IMR-90 (cell line): ENCODE measurements at regions not wholly inside any gene's neighbourhood (a gene's known extent, or its start where the extent isn't known, plus 50 kb on each side); places are given as distances from the start of the nearest gene placed in this dataset.

Experiments used
- ATAC-seq: fragments of 200-7000 bp; cut with Tn5 transposase; 2 replicates; pipeline ENCODE4 v1.9.1; 2020; ENCODE audit warnings: low read depth, mild to moderate bottlenecking, moderate library complexity
- BruUV-seq: library from RNA; stranded (reverse); fragments of 400-500 nt; replicated peaks from 2 replicates; lab custom pipeline; 2021; lab: Mats Ljungman, UMichigan
- CTCF ChIA-PET: fragments of 300-600 bp; formaldehyde crosslinking; extraction: SDS; loops from one replicate; lab custom pipeline; 2021; ENCODE audit warnings: antibody characterized with exemption; lab: Yijun Ruan, JAX
- POLR2A ChIA-PET: fragments of 300-600 bp; sonication (Branson Sonifier 250); formaldehyde crosslinking; loops from one replicate; lab custom pipeline; 2022; ENCODE audit warnings: antibody characterized with exemption; ENCODE audit not compliant: unreplicated experiment; lab: Charles Lee
- DNase-seq: peaks from one replicate; pipeline ENCODE4 v3.0.0; 2013
- H2AFZ ChIP-seq: replicated peaks from 2 replicates; pipeline ENCODE3; 2013; ENCODE audit warnings: low read length, mild to moderate bottlenecking; ENCODE audit not compliant: poor library complexity
- H2AK5ac ChIP-seq: 2 replicates; pipeline ENCODE4 v1.6.1; 2013; ENCODE audit warnings: low read depth, low read length, inconsistent platforms
- H2AK9ac ChIP-seq: replicated peaks from 2 replicates; pipeline ENCODE3; 2013; ENCODE audit warnings: mild to moderate bottlenecking, low read depth, low read length, moderate library complexity; ENCODE audit not compliant: poor library complexity
- H2BK120ac ChIP-seq: 2 replicates; pipeline ENCODE4 v1.6.1; 2013; ENCODE audit warnings: low read depth, low read length, inconsistent platforms
- H2BK15ac ChIP-seq: 3 replicates; pipeline ENCODE4 v1.6.1; 2013; ENCODE audit warnings: low read depth, low read length, inconsistent platforms
- H2BK20ac ChIP-seq: 2 replicates; pipeline ENCODE4 v1.6.1; 2013; ENCODE audit warnings: low read depth, mild to moderate bottlenecking, inconsistent platforms, low read length, moderate library complexity
- H2BK5ac ChIP-seq: 2 replicates; pipeline ENCODE4 v1.6.1; 2013; ENCODE audit warnings: mild to moderate bottlenecking, low read depth, low read length, inconsistent platforms; ENCODE audit not compliant: poor library complexity, severe bottlenecking
- H3K14ac ChIP-seq: replicated peaks from 2 replicates; pipeline ENCODE4 v1.6.1; 2013; ENCODE audit warnings: low read depth, low read length, inconsistent platforms
- H3K18ac ChIP-seq: 2 replicates; pipeline ENCODE4 v1.6.1; 2013; ENCODE audit warnings: low read depth, low read length, control low read depth
- H3K23ac ChIP-seq: 2 replicates; pipeline ENCODE4 v1.6.1; 2013; ENCODE audit warnings: low read depth, low read length, inconsistent platforms
- H3K27ac ChIP-seq: 2 replicates; pipeline ENCODE4 v1.5.1; 2013; ENCODE audit warnings: mild to moderate bottlenecking, control low read depth, low read length; ENCODE audit not compliant: insufficient read depth
- H3K27me3 ChIP-seq: 2 replicates; pipeline ENCODE4 v1.6.1; 2013; ENCODE audit warnings: low read length; ENCODE audit not compliant: control insufficient read depth, insufficient read depth
- H3K36me3 ChIP-seq: 2 replicates; pipeline ENCODE4 v1.6.1; 2013; ENCODE audit warnings: low read length, mixed read lengths; ENCODE audit not compliant: control insufficient read depth, insufficient read depth
- H3K4ac ChIP-seq: 2 replicates; pipeline ENCODE4 v1.6.1; 2013; ENCODE audit warnings: low read depth, low read length, inconsistent platforms
- H3K4me1 ChIP-seq: 2 replicates; pipeline ENCODE4 v1.6.1; 2013; ENCODE audit warnings: low read length, mixed read lengths; ENCODE audit not compliant: control insufficient read depth, insufficient read depth
- H3K4me2 ChIP-seq: 2 replicates; pipeline ENCODE4 v1.6.1; 2013; ENCODE audit warnings: low read depth, mild to moderate bottlenecking, control low read depth, low read length, moderate library complexity
- H3K4me3 ChIP-seq: 2 replicates; pipeline ENCODE4 v1.5.1; 2013; ENCODE audit warnings: low read depth, mild to moderate bottlenecking, control low read depth, low read length, moderate library complexity; ENCODE audit not compliant: insufficient read depth
- H3K56ac ChIP-seq: 2 replicates; pipeline ENCODE4 v1.6.1; 2013; ENCODE audit warnings: low read length, inconsistent platforms; ENCODE audit not compliant: insufficient read depth; ENCODE audit errors: extremely low read depth
- H3K79me1 ChIP-seq, 2 experiments: 2 replicates each; pipeline ENCODE4 v1.6.1; 2013; ENCODE audit warnings: low read length in 2 of 2, inconsistent platforms in 1 of 2, low read depth in 1 of 2
- H3K9ac ChIP-seq: 2 replicates; pipeline ENCODE4 v1.6.1; 2013; ENCODE audit warnings: low read depth, low read length, control low read depth
- H3K9me1 ChIP-seq: 2 replicates; pipeline ENCODE4 v1.6.1; 2013; ENCODE audit warnings: low read length, inconsistent platforms; ENCODE audit not compliant: insufficient read depth
- H3K9me3 ChIP-seq: 2 replicates; pipeline ENCODE4 v1.6.1; 2013; ENCODE audit warnings: low read length; ENCODE audit not compliant: control insufficient read depth, insufficient read depth
- H4K20me1 ChIP-seq: 2 replicates; pipeline ENCODE4 v1.6.1; 2013; ENCODE audit warnings: low read length, inconsistent platforms; ENCODE audit not compliant: insufficient read depth
- H4K5ac ChIP-seq: 2 replicates; pipeline ENCODE4 v1.6.1; 2013; ENCODE audit warnings: mild to moderate bottlenecking, low read depth, low read length, control low read depth
- H4K8ac ChIP-seq, 2 experiments: 2 replicates each; pipeline ENCODE4 v1.6.1; 2013; ENCODE audit warnings: low read depth in 2 of 2, low read length in 2 of 2, control low read depth in 1 of 2, inconsistent platforms in 1 of 2
- H4K91ac ChIP-seq: 2 replicates; pipeline ENCODE4 v1.6.1; 2013; ENCODE audit warnings: low read depth, low read length, inconsistent platforms; ENCODE audit not compliant: insufficient read depth
- BHLHE40 ChIP-seq: fragments of 150-350 bp; IDR thresholded peaks from 2 replicates; pipeline ENCODE4 v1.6.1; 2016; ENCODE audit warnings: mild to moderate bottlenecking, low read depth, low read length
- CEBPB ChIP-seq: IDR thresholded peaks from 2 replicates; pipeline ENCODE4 v1.6.1; 2012; ENCODE audit warnings: low read depth, low read length, improper control_type of control experiment
- CHD1 ChIP-seq: IDR thresholded peaks from 2 replicates; pipeline ENCODE4 v1.6.1; 2012; ENCODE audit warnings: low read depth, low read length, improper control_type of control experiment
- CTCF ChIP-seq: conservative IDR thresholded peaks from 2 replicates; pipeline ENCODE4 v1.5.1; 2012; ENCODE audit warnings: mild to moderate bottlenecking, low read depth, low read length, improper control_type of control experiment
- ELK1 ChIP-seq: fragments of 150-350 bp; IDR thresholded peaks from 2 replicates; pipeline ENCODE4 v1.6.1; 2016; ENCODE audit warnings: low read depth, mild to moderate bottlenecking, low read length, moderate library complexity, borderline replicate concordance
- FOS ChIP-seq: fragments of 150-350 bp; IDR thresholded peaks from 2 replicates; pipeline ENCODE4 v1.6.1; 2016; ENCODE audit warnings: low read depth, low read length
- MAFK ChIP-seq: IDR thresholded peaks from 2 replicates; pipeline ENCODE4 v1.6.1; 2012; ENCODE audit warnings: low read depth, low read length, improper control_type of control experiment
- MXI1 ChIP-seq: IDR thresholded peaks from 2 replicates; pipeline ENCODE4 v1.6.1; 2012; ENCODE audit warnings: low read depth, mild to moderate bottlenecking, low read length, moderate library complexity, borderline replicate concordance
- NFE2L2 ChIP-seq: fragments of 150-350 bp; IDR thresholded peaks from 2 replicates; pipeline ENCODE4 v1.6.1; 2016; ENCODE audit warnings: low read depth, mild to moderate bottlenecking, low read length
- POLR2A ChIP-seq: IDR thresholded peaks from 2 replicates; pipeline ENCODE4 v1.6.1; 2012; ENCODE audit warnings: mild to moderate bottlenecking, low read depth, low read length
- RAD21 ChIP-seq: IDR thresholded peaks from 2 replicates; pipeline ENCODE4 v1.6.1; 2012; ENCODE audit warnings: low read length, improper control_type of control experiment
- RCOR1 ChIP-seq: IDR thresholded peaks from 2 replicates; pipeline ENCODE4 v1.6.1; 2012; ENCODE audit warnings: mild to moderate bottlenecking, low read length, improper control_type of control experiment; ENCODE audit not compliant: insufficient replicate concordance
- RFX5 ChIP-seq: IDR thresholded peaks from 2 replicates; pipeline ENCODE4 v1.8.0; 2012; ENCODE audit warnings: low read depth, mild to moderate bottlenecking, low read length, moderate library complexity
- SMC3 ChIP-seq: fragments of 150-350 bp; IDR thresholded peaks from 2 replicates; pipeline ENCODE4 v1.6.1; 2016; ENCODE audit warnings: low read depth, mild to moderate bottlenecking, antibody characterized with exemption, low read length, moderate library complexity
- USF2 ChIP-seq: fragments of 150-350 bp; IDR thresholded peaks from 2 replicates; pipeline ENCODE4 v1.6.1; 2017; ENCODE audit warnings: mild to moderate bottlenecking, antibody characterized with exemption, low read length, low read depth
- WGBS, 2 experiments: methylation state at CpG; one replicate each; pipeline versions ENCODE4 v1.1.5 to v1.1.7; 2013; ENCODE audit warnings: missing lambda C conversion rate in 2 of 2; ENCODE audit not compliant: insufficient read length in 1 of 2; ENCODE audit errors: extremely low coverage in 2 of 2; 5-methylcytosine and 5-hydroxymethylcytosine counted together
- dilution Hi-C: fragments of 300-500 bp; cut with HindIII; formaldehyde crosslinking; loops from one replicate; pipeline ENCODE4 v1.14.3; 2018; ENCODE audit warnings: low sequenced_read_pairs; ENCODE audit not compliant: unreplicated experiment
- in situ Hi-C: fragments of 300-500 bp; cut with MboI; formaldehyde crosslinking; loops from 3 replicates; pipeline ENCODE4 v1.14.3; 2019; ENCODE audit warnings: low sequenced_read_pairs, inconsistent platforms, mixed read lengths
- intact Hi-C: fragments of 100-400 bp; cut with micrococcal nuclease; formaldehyde crosslinking; loops from 2 replicates; pipeline ENCODE4 v1.10.0; 2022

DNA sequence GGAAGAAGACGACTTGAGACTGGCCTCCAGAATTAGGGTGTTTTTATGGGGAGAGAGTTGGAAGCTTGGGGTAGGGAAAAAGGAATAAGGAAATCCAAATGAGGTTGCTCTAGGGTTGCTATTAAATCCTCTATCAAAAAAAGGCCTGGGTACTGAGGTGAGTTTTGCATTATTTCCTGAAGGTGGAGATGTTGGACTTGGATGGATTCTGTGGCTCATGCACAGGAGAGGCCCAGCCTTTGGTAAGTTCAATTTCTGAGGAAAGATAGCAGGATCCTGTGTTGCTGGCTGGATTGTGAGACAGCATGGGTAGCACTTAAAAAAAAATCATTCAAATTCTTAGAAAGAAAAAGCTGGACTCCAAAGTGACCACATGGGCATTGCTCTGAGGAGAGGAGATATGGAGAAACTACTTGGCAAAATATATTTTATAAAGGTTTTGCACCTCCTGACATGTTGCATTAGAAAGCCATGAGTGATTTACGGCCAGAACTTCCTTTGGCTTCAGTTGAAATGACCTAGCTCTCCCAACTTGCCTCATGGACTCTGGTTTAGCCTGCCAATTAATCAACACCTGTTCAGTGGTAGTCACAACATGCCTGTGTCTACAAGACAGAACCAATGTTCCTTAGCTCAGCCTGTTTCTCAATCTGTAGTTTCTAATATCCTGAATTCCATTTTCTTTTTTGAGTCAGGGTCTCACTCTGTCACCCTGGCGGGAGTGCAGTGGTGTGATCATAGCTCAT lies 152.1 kb upstream of the RALGAPA2 start:
- BruUV-seq: no TSS peak
- H3K4ac ChIP-seq: no peak overlapping the region
- in situ Hi-C loops (loop anchor here (5.0 to 25.0 kb wide), 2 partner anchors 373 to 638 kb away; no protein-coding TSS in a partner anchor), dilution Hi-C loops (no loop called here), intact Hi-C loops (loop anchor here (10.0 kb wide), 1 partner anchor 260 kb away; the partner anchor contains the start of gene KIZ)
- H3K79me1 ChIP-seq: no peaks in the 10 kb centered on the region
- H3K4me1 ChIP-seq: no peaks in the 10 kb centered on the region
- DNase-seq (no peak), ATAC-seq (no peak)
- H3K27ac ChIP-seq: no peak overlapping the region
- WGBS, 2 experiments: 20% methylated on average over 1 of the region's 3 CpGs; no CpG with 5 or more reads in 1 of the 2 experiments
- H2BK15ac ChIP-seq: no peak overlapping the region
- H2AK5ac ChIP-seq: no peak overlapping the region
- H3K18ac ChIP-seq: no peak overlapping the region
- H4K20me1 ChIP-seq: no peaks in the 10 kb centered on the region
- no peak overlapping the region for H2AK9ac ChIP-seq
- ChIA-PET POLR2A (no interaction called here), CTCF (interaction anchor here (0.7 to 1.0 kb wide), 2 partner anchors 11 to 509 kb away, joined by 3 to 4 read pairs; no protein-coding TSS in a partner anchor)
- H2AFZ ChIP-seq: no peak overlapping the region
- H3K4me3 ChIP-seq: no peak overlapping the region
- no peak overlapping the region for H4K5ac ChIP-seq
- no peak overlapping the region for H3K4me2 ChIP-seq
- H2BK20ac ChIP-seq: no peak overlapping the region
- H4K8ac ChIP-seq: no peak overlapping the region
- H3K9ac ChIP-seq: no peak overlapping the region
- no peaks in the 10 kb centered on the region for H3K9me1 ChIP-seq
- no peak overlapping the region for H2BK5ac ChIP-seq
- H3K14ac ChIP-seq: no peak overlapping the region
- no peak overlapping the region for H4K91ac ChIP-seq
- H3K56ac ChIP-seq: no peak overlapping the region
- no peak overlapping the region for H3K23ac ChIP-seq
- no peaks in the 10 kb centered on the region for H3K9me3 ChIP-seq
- no peaks in the 10 kb centered on the region for H3K27me3 ChIP-seq
- no peaks in the 10 kb centered on the region for H3K36me3 ChIP-seq
- no peak overlapping the region for H2BK120ac ChIP-seq
- no peak for TF ChIP-seq RCOR1
- TF ChIP-seq ELK1: no peak
- no peak for TF ChIP-seq RAD21
- no peak for TF ChIP-seq BHLHE40
- no peak for TF ChIP-seq RFX5
- no peak for TF ChIP-seq NFE2L2
- no peak for TF ChIP-seq CEBPB
- no peak for TF ChIP-seq USF2
- TF ChIP-seq SMC3: no peak
- TF ChIP-seq CTCF: no peak
- no peak for TF ChIP-seq POLR2A
- TF ChIP-seq MAFK: no peak
- no peak for TF ChIP-seq CHD1
- no peak for TF ChIP-seq FOS
- TF ChIP-seq MXI1: no peak
